GM12892 (cell line): ENCODE measurements at regions not wholly inside any gene's neighbourhood (a gene's known extent, or its start where the extent isn't known, plus 50 kb on each side); places are given as distances from the start of the nearest gene placed in this dataset.

ENCODE experiments used
- POLR2A ChIP-seq: IDR thresholded peaks from 2 replicates; pipeline ENCODE4 v1.6.1; 2011; ENCODE audit warnings: low read depth, low read length, control low read depth
- POLR2AphosphoS5 ChIP-seq: IDR thresholded peaks from 2 replicates; pipeline ENCODE4 v1.6.1; 2011; ENCODE audit warnings: low read depth, low read length, control low read depth
- TAF1 ChIP-seq: IDR thresholded peaks from 2 replicates; pipeline ENCODE4 v1.6.1; 2011; ENCODE audit warnings: low read depth, mild to moderate bottlenecking, control low read depth, low read length, borderline replicate concordance

- TF ChIP-seq POLR2AphosphoS5 (no peak), TAF1 (no peak), POLR2A (no peak)
These were observed 107.9 kb downstream of the ALG10B start for GRCh38 chr12:38424436-38424835.
